Fibroblast of peridontal ligament (primary cell): ENCODE measurements at regions not wholly inside any gene's neighbourhood (a gene's known extent, or its start where the extent isn't known, plus 50 kb on each side); places are given as distances from the start of the nearest gene placed in this dataset.

ENCODE experiments used
- DNase-seq: peaks from one replicate; pipeline ENCODE4 v3.0.0-alpha.2; 2010; ENCODE audit errors: extremely low read depth

- DNase-seq, result no peak
These were observed 895.6 kb upstream of the MAP3K7 start for GRCh38 chr6:91482498-91482897.

- DNase-seq, result no peak
These were observed 893.5 kb upstream of the MAP3K7 start for GRCh38 chr6:91480402-91480801.

- DNase-seq, result no peak
These were observed 890.8 kb upstream of the MAP3K7 start for GRCh38 chr6:91477688-91478087.

GRCh38 chr6:91476000-91476399 lies 889.1 kb upstream of the MAP3K7 start:
- DNase-seq, result no peak

GRCh38 chr6:91465393-91465792 lies 878.5 kb upstream of the MAP3K7 start:
- DNase-seq, result no peak

- DNase-seq, result no peak
These were observed 877.8 kb upstream of the MAP3K7 start for GRCh38 chr6:91464718-91465117.

GRCh38 chr6:91464201-91464600 lies 877.3 kb upstream of the MAP3K7 start:
- DNase-seq, result no peak

GRCh38 chr6:91462241-91462640 lies 875.4 kb upstream of the MAP3K7 start:
- DNase-seq, result no peak

- DNase-seq, result no peak
These were observed 866.5 kb upstream of the MAP3K7 start for GRCh38 chr6:91453224-91453878.

- no peak for DNase-seq
These were observed 862.7 kb upstream of the MAP3K7 start for GRCh38 chr6:91449539-91449938.

GRCh38 chr6:91447530-91448254 lies 860.8 kb upstream of the MAP3K7 start:
- no peak for DNase-seq

- no peak for DNase-seq
These were observed 860.2 kb upstream of the MAP3K7 start for GRCh38 chr6:91447081-91447480.

- no peak for DNase-seq
These were observed 856.5 kb upstream of the MAP3K7 start for GRCh38 chr6:91443405-91443804.

GRCh38 chr6:91442342-91442741 lies 855.5 kb upstream of the MAP3K7 start:
- DNase-seq, result no peak

GRCh38 chr6:91438570-91438969 lies 851.7 kb upstream of the MAP3K7 start:
- DNase-seq, result no peak

GRCh38 chr6:91437315-91437729 lies 850.5 kb upstream of the MAP3K7 start:
- no peak for DNase-seq

GRCh38 chr6:91436448-91436847 lies 849.6 kb upstream of the MAP3K7 start:
- no peak for DNase-seq

GRCh38 chr6:91435630-91436029 lies 848.8 kb upstream of the MAP3K7 start:
- no peak for DNase-seq

- no peak for DNase-seq
These were observed 847.7 kb upstream of the MAP3K7 start for GRCh38 chr6:91434576-91434975.

- DNase-seq, result no peak
These were observed 847.0 kb upstream of the MAP3K7 start for GRCh38 chr6:91433660-91434534.

GRCh38 chr6:91428953-91429560 lies 842.2 kb upstream of the MAP3K7 start:
- DNase-seq, result no peak

GRCh38 chr6:91428296-91428695 lies 841.4 kb upstream of the MAP3K7 start:
- no peak for DNase-seq
